Activated CD4-positive, alpha-beta T cell treated with anti-CD3 and anti-CD28 coated beads, Interleukin-2, amount 50 U/mL, for 48 hours (primary cell): ENCODE measurements at regions not wholly inside any gene's neighbourhood (a gene's known extent, or its start where the extent isn't known, plus 50 kb on each side); places are given as distances from the start of the nearest gene placed in this dataset.
"Not testable (repeated sequence)": the region's sequence is repeated elsewhere in the genome, so short reads cannot be mapped to it uniquely, and the experiment has no call there.

Experiments used
- DNase-seq, 2 experiments: peaks; one replicate each; pipeline ENCODE4 v3.0.0-alpha.2; 2020

- DNase-seq = no peak
Observed at GRCh38 chr9:88278036-88278435, 110.2 kb upstream of the SPIN1 start.

- DNase-seq = no peak
Observed at GRCh38 chr9:88274078-88274477, 114.2 kb upstream of the SPIN1 start.

- no peak for DNase-seq
Observed at GRCh38 chr9:88272986-88273385, 115.3 kb upstream of the SPIN1 start.

GRCh38 chr9:88270413-88270812, 117.8 kb upstream of the SPIN1 start:
- DNase-seq = no peak

- no peak for DNase-seq
Observed at GRCh38 chr9:88268886-88269285, 119.4 kb upstream of the SPIN1 start.

GRCh38 chr9:88267283-88267682, 121.0 kb upstream of the SPIN1 start:
- DNase-seq = no peak

- no peak for DNase-seq
Observed at GRCh38 chr9:88266416-88266815, 121.8 kb upstream of the SPIN1 start.

GRCh38 chr9:88259001-88259400, 120.7 kb upstream of the SPATA31C2 start:
- no peak for DNase-seq

- DNase-seq = no peak
Observed at GRCh38 chr9:88258601-88259000, 120.3 kb upstream of the SPATA31C2 start.

GRCh38 chr9:88258024-88258423, 119.7 kb upstream of the SPATA31C2 start:
- DNase-seq = no peak

- DNase-seq = no peak
Observed at GRCh38 chr9:88256216-88256615, 117.9 kb upstream of the SPATA31C2 start.

- not testable (repeated sequence) for DNase-seq
Observed at GRCh38 chr9:88255806-88256205, 117.5 kb upstream of the SPATA31C2 start.

- DNase-seq = no peak
Observed at GRCh38 chr9:88251903-88252302, 113.6 kb upstream of the SPATA31C2 start.

GRCh38 chr9:88243736-88244135, 105.5 kb upstream of the SPATA31C2 start:
- DNase-seq = no peak

GRCh38 chr9:88242879-88243278, 104.6 kb upstream of the SPATA31C2 start:
- no peak for DNase-seq

GRCh38 chr9:88237991-88238571, 99.8 kb upstream of the SPATA31C2 start:
- no peak for DNase-seq

- no peak for DNase-seq
Observed at GRCh38 chr9:88237479-88237961, 99.2 kb upstream of the SPATA31C2 start.

- DNase-seq = no peak
Observed at GRCh38 chr9:88236511-88237478, 98.5 kb upstream of the SPATA31C2 start.

GRCh38 chr9:88235615-88236014, 97.3 kb upstream of the SPATA31C2 start:
- no peak for DNase-seq

- DNase-seq = no peak
Observed at GRCh38 chr9:88234114-88234513, 95.8 kb upstream of the SPATA31C2 start.

GRCh38 chr9:88233091-88233490, 94.8 kb upstream of the SPATA31C2 start:
- no peak for DNase-seq

GRCh38 chr9:88230612-88231011, 92.3 kb upstream of the SPATA31C2 start:
- no peak for DNase-seq

- no peak for DNase-seq
Observed at GRCh38 chr9:88229434-88229833, 91.2 kb upstream of the SPATA31C2 start.

GRCh38 chr9:88224938-88225337, 86.7 kb upstream of the SPATA31C2 start:
- DNase-seq = no peak
